ENCODE measurements at regions not wholly inside any gene's neighbourhood (a gene's known extent, or its start where the extent isn't known, plus 50 kb on each side); places are given as distances from the start of the nearest gene placed in this dataset.

DNA sequence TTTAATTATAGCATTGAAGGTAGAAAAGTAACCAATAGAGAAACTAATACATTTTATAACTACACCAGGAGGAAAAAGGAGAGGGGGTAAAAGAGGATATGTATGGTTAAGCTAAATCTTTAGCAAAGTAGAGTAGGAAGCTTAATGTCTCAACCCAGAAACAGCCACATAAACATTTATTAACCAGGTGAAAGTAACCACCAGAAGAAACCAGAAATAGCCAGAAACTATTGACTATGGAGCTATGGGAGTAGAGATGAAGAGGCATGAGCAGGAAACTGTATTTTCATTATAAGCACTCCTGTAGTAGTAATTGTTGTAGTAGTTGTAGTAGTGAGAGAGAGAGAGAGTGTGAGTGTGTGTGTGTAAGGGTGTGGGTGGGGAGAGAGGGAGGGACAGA, 617.5 kb upstream of the CHAC2 start:
- H3K27me3 ChIP-seq, result no peaks in the 10 kb centered on the region
- intact Hi-C loops (cut with DNase I), result no loop called here
- no peaks in the 10 kb centered on the region for H3K4me1 ChIP-seq (ENCODE audit: insufficient read depth)
- H3K4me3 ChIP-seq, result no peak overlapping the region
- DNase-seq, result no peak
- no peak overlapping the region for H3K27ac ChIP-seq
- TF ChIP-seq EP300 (IDR thresholded peaks at IDR 0.05) (no peak), POLR2A (IDR thresholded peaks at IDR 0.05) (no peak)
- TF ChIP-seq, protein P1, sequence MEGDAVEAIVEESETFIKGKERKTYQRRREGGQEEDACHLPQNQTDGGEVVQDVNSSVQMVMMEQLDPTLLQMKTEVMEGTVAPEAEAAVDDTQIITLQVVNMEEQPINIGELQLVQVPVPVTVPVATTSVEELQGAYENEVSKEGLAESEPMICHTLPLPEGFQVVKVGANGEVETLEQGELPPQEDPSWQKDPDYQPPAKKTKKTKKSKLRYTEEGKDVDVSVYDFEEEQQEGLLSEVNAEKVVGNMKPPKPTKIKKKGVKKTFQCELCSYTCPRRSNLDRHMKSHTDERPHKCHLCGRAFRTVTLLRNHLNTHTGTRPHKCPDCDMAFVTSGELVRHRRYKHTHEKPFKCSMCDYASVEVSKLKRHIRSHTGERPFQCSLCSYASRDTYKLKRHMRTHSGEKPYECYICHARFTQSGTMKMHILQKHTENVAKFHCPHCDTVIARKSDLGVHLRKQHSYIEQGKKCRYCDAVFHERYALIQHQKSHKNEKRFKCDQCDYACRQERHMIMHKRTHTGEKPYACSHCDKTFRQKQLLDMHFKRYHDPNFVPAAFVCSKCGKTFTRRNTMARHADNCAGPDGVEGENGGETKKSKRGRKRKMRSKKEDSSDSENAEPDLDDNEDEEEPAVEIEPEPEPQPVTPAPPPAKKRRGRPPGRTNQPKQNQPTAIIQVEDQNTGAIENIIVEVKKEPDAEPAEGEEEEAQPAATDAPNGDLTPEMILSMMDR (IDR thresholded peaks at IDR 0.05), result no peak
- no peaks in the 10 kb centered on the region for H3K36me3 ChIP-seq
- no peaks in the 10 kb centered on the region for H3K9me3 ChIP-seq

- H3K9me3 ChIP-seq, result no peaks in the 10 kb centered on the region
- no peak overlapping the region for H3K4me3 ChIP-seq
- DNase-seq, result no peak
- no peaks in the 10 kb centered on the region for H3K4me1 ChIP-seq (ENCODE audit: insufficient read depth)
- intact Hi-C loops (cut with DNase I), result no loop called here
- no peaks in the 10 kb centered on the region for H3K36me3 ChIP-seq
- H3K27ac ChIP-seq, result no peak overlapping the region
- no peaks in the 10 kb centered on the region for H3K27me3 ChIP-seq
- WGBS, 3 donors, result 32 to 71% (median 35%) methylated on average over 3 of the region's 3 CpGs
- TF ChIP-seq, protein P1 (IDR thresholded peaks at IDR 0.05), result no peak
- TF ChIP-seq POLR2A (IDR thresholded peaks at IDR 0.05) (no peak), EP300 (IDR thresholded peaks at IDR 0.05) (no peak)
Measured at GRCh38 chr2:53148221-53148620, 619.4 kb upstream of the CHAC2 start.

DNA sequence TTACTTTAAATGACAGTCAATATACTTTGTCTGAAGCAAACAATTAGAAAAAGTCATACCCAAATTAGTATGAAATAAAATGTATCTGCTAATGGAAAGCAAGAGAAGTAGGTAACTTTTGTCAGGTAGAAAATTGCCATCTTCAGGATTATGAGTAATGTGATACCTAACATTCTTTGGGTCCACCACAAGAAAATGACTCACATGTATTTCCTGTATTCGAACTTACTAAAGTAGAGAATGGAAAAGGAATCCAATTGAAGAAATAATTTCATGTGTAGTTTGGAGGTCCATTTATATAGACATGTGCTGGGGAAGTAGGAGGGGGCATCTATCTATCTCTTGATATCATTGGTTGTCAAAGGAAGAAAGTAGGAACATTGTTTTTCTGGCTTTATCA, 636.2 kb upstream of the CHAC2 start:
- no peaks in the 10 kb centered on the region for H3K36me3 ChIP-seq
- 76 to 86% (median 80%) methylated on average over 1 of the region's 1 CpG for WGBS, 3 donors
- intact Hi-C loops (cut with DNase I), result no loop called here
- H3K4me3 ChIP-seq, result no peak overlapping the region
- H3K27ac ChIP-seq, result no peak overlapping the region
- H3K4me1 ChIP-seq (ENCODE audit: insufficient read depth), result no peaks in the 10 kb centered on the region
- H3K27me3 ChIP-seq, result no peaks in the 10 kb centered on the region
- TF ChIP-seq POLR2A (IDR thresholded peaks at IDR 0.05) (no peak), EP300 (IDR thresholded peaks at IDR 0.05) (no peak)
- TF ChIP-seq, protein P1 (IDR thresholded peaks at IDR 0.05), result no peak
- no peak for DNase-seq
- no peaks in the 10 kb centered on the region for H3K9me3 ChIP-seq

- no peaks in the 10 kb centered on the region for H3K36me3 ChIP-seq
- no peak overlapping the region for H3K27ac ChIP-seq
- no peaks in the 10 kb centered on the region for H3K9me3 ChIP-seq
- TF ChIP-seq, protein P1 (IDR thresholded peaks at IDR 0.05), result no peak
- TF ChIP-seq POLR2A (IDR thresholded peaks at IDR 0.05), result no peak
- no peak for TF ChIP-seq EP300 (IDR thresholded peaks at IDR 0.05)
- intact Hi-C loops (cut with DNase I), result no loop called here
- 77 to 88% (median 80%) methylated on average over 5 of the region's 5 CpGs for WGBS, 3 donors
- DNase-seq, result no peak
- H3K4me1 ChIP-seq (ENCODE audit: insufficient read depth), result no peaks in the 10 kb centered on the region
- no peak overlapping the region for H3K4me3 ChIP-seq
- no peaks in the 10 kb centered on the region for H3K27me3 ChIP-seq
Measured at GRCh38 chr2:53130441-53130943, 637.1 kb upstream of the CHAC2 start.
